ENCODE measurements at regions not wholly inside any gene's neighbourhood (a gene's known extent, or its start where the extent isn't known, plus 50 kb on each side); places are given as distances from the start of the nearest gene placed in this dataset.

DNA sequence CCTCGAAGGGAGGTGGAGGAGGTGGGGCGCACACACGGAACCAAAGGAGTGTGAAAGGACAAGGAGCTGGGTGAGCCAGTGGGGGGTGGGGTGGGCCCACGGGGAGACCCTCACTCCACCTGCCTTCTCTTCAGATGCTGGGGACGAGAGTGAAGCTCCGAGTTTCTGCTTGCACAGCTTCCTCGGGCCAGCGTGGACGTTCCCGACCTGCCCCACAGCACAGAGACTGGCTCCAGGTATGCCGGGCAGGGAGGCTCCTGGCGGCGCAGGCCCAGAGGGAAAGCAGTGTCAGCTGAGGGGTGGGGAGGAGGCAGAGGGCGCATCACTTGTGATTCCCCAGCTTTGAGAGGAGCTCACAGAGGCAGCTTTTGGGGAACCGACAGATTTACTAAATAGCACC lies 98.5 kb upstream of the RPS6KA2 start:
- DNase-seq = peak in 1 of 5 donors; percentile 6

DNA sequence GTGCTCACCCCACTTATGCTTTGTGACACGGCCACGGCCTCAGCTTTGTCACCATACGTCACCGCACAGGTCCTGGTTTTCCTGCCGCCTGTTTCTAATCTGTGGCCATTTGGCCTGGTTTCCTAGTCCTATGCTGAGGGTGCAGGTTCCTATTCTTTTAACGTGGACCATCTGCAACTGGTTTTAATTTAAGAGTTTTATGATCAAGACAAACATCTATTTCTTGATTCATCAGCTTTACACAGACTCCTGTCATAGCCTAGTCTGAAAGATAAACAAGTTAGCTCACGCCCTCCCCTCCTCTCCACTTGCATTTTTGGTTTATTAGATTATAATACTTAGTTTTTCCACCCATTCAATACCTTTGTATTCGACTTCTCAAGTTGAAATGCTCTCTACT lies 97.5 kb upstream of the RPS6KA2 start:
- Histone ChIP-seq H3K27me3 (ENCODE audit: control insufficient read depth, insufficient read depth, low read length) (no peaks in the 10 kb centered on the region), H3K9me3 (ENCODE audit: control insufficient read depth in 2 of 3, insufficient read depth in 1 of 3, low read length in 3 of 3) (no peaks in the 10 kb centered on the region), H3K4me1 (ENCODE audit: control insufficient read depth in 2 of 3, insufficient read depth in 2 of 3, low read depth in 1 of 3, low read length in 3 of 3) (no peaks in the 10 kb centered on the region), H3K27ac (ENCODE audit: low read depth in 2 of 2, low read length in 2 of 2) (no peak overlapping the region), H3K4me3 (ENCODE audit: low read length in 3 of 3) (no peak overlapping the region), H3K36me3 (ENCODE audit: control insufficient read depth in 2 of 3, insufficient read depth in 3 of 3, low read length in 3 of 3) (no peaks in the 10 kb centered on the region), H3K9ac (ENCODE audit: low read length in 3 of 3) (no peak overlapping the region)
- FAIRE-seq = no peak
- peak in 1 of 5 donors; percentile 7 for DNase-seq
- TF ChIP-seq CTCF (IDR thresholded peaks at IDR 0.05; ENCODE audit: borderline replicate concordance, extremely low read depth, insufficient read depth) = no peak
- intact Hi-C loops (cut with DNase I) = no loop called here

More for the DNA sequence above, 98.5 kb upstream of the RPS6KA2 start:
- intact Hi-C loops (cut with DNase I) = no loop called here
- Histone ChIP-seq H3K9me3 (ENCODE audit: control insufficient read depth in 2 of 3, insufficient read depth in 1 of 3, low read length in 3 of 3) (no peaks in the 10 kb centered on the region), H3K9ac (ENCODE audit: low read length in 3 of 3) (no peak overlapping the region), H3K4me1 (ENCODE audit: control insufficient read depth in 2 of 3, insufficient read depth in 2 of 3, low read depth in 1 of 3, low read length in 3 of 3) (no peaks in the 10 kb centered on the region), H3K27ac (ENCODE audit: low read depth in 2 of 2, low read length in 2 of 2) (no peak overlapping the region), H3K27me3 (ENCODE audit: control insufficient read depth, insufficient read depth, low read length) (no peaks in the 10 kb centered on the region), H3K36me3 (ENCODE audit: control insufficient read depth in 2 of 3, insufficient read depth in 3 of 3, low read length in 3 of 3) (no peaks in the 10 kb centered on the region), H3K4me3 (ENCODE audit: low read length in 3 of 3) (no peak overlapping the region)
- no peak for FAIRE-seq
- TF ChIP-seq CTCF (IDR thresholded peaks at IDR 0.05; ENCODE audit: borderline replicate concordance, extremely low read depth, insufficient read depth) = no peak

DNA sequence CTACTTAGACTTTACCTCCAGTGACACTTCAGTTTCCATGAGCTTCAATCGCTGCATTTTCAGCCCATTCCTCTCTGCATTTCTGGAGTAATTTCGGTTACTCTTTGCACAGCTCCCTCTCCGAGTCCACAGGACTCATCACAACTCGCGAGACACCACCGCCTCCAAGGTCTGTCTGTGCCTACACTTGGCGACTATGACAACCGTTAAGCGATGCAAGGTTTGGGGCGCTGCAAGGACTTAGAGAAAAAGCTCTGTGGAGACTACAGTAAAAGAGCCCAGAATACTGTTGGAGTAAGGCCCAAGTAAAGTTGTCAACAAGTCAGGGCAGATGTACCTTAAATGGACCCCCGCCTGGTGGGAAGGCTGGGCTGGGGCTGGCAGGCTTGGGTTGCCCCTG lies 95.7 kb upstream of the RPS6KA2 start:
- no peak overlapping the region for H3K4me3 ChIP-seq (ENCODE audit: low read length in 3 of 3)
- H3K9me3 ChIP-seq (ENCODE audit: control insufficient read depth in 2 of 3, insufficient read depth in 1 of 3, low read length in 3 of 3) = no peaks in the 10 kb centered on the region
- TF ChIP-seq CTCF (IDR thresholded peaks at IDR 0.05; ENCODE audit: borderline replicate concordance, extremely low read depth, insufficient read depth) = no peak
- intact Hi-C loops (cut with DNase I) = no loop called here
- FAIRE-seq (no peak), DNase-seq (peak in 1 of 5 donors; percentile 7)
- H3K9ac ChIP-seq (ENCODE audit: low read length in 3 of 3) = no peak overlapping the region
- H3K4me1 ChIP-seq (ENCODE audit: control insufficient read depth in 2 of 3, insufficient read depth in 2 of 3, low read depth in 1 of 3, low read length in 3 of 3) = no peaks in the 10 kb centered on the region
- no peaks in the 10 kb centered on the region for H3K36me3 ChIP-seq (ENCODE audit: control insufficient read depth in 2 of 3, insufficient read depth in 3 of 3, low read length in 3 of 3)
- H3K27ac ChIP-seq (ENCODE audit: low read depth in 2 of 2, low read length in 2 of 2) = no peak overlapping the region
- no peaks in the 10 kb centered on the region for H3K27me3 ChIP-seq (ENCODE audit: control insufficient read depth, insufficient read depth, low read length)

- H3K9ac ChIP-seq (ENCODE audit: low read length in 3 of 3) = no peak overlapping the region
- no peaks in the 10 kb centered on the region for H3K27me3 ChIP-seq (ENCODE audit: control insufficient read depth, insufficient read depth, low read length)
- H3K4me1 ChIP-seq (ENCODE audit: control insufficient read depth in 2 of 3, insufficient read depth in 2 of 3, low read depth in 1 of 3, low read length in 3 of 3) = no peaks in the 10 kb centered on the region
- no peaks in the 10 kb centered on the region for H3K9me3 ChIP-seq (ENCODE audit: control insufficient read depth in 2 of 3, insufficient read depth in 1 of 3, low read length in 3 of 3)
- FAIRE-seq (no peak), DNase-seq (peak in 1 of 5 donors; percentile 7)
- TF ChIP-seq CTCF (IDR thresholded peaks at IDR 0.05; ENCODE audit: borderline replicate concordance, extremely low read depth, insufficient read depth) = no peak
- H3K27ac ChIP-seq (ENCODE audit: low read depth in 2 of 2, low read length in 2 of 2) = no peak overlapping the region
- H3K4me3 ChIP-seq (ENCODE audit: low read length in 3 of 3) = no peak overlapping the region
- intact Hi-C loops (cut with DNase I) = no loop called here
- H3K36me3 ChIP-seq (ENCODE audit: control insufficient read depth in 2 of 3, insufficient read depth in 3 of 3, low read length in 3 of 3) = no peaks in the 10 kb centered on the region
These were observed 94.5 kb upstream of the RPS6KA2 start for GRCh38 chr6:166721576-166721975.

Measured in kidney (tissue), 13 donors.